PC-9 (cell line): ENCODE measurements at regions not wholly inside any gene's neighbourhood (a gene's known extent, or its start where the extent isn't known, plus 50 kb on each side); places are given as distances from the start of the nearest gene placed in this dataset.

ENCODE experiments used
- CTCF ChIP-seq: fragments of 200-600 bp; sonication (generic); conservative IDR thresholded peaks from 2 replicates; pipeline ENCODE4 v1.6.1; 2017; ENCODE audit warnings: mixed run types, antibody characterized with exemption, mild to moderate bottlenecking, moderate library complexity
- EZH2 ChIP-seq: fragments of 200-600 bp; sonication (generic); IDR thresholded peaks from 2 replicates; pipeline ENCODE4 v1.8.0; 2017; ENCODE audit warnings: antibody characterized with exemption, low read depth

GRCh38 chr5:20574576-20574975 lies 586.6 kb upstream of the CDH18 start:
- TF ChIP-seq CTCF (no peak), EZH2 (no peak)
